ENCODE measurements at regions not wholly inside any gene's neighbourhood (a gene's known extent, or its start where the extent isn't known, plus 50 kb on each side); places are given as distances from the start of the nearest gene placed in this dataset.

DNA sequence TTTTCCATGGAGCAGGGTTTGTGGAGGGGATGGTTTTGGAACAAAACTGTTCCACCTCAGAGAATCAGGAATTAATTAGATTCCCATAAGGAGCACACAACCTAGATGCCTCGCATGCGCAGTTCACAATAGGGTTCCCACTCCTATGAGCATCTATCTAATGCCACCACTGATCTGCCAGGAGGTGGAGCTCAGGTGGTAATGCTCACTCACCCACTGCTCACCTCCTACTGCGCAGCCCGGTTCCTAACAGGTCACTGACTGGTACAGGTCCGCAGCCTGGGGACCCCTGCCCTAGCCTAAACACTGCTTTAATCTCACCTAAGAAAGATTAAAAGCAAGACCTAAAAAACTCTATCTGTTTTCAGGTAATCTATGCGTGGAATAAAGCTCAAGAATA is 553.0 kb downstream of the JRKL start:
- TF ChIP-seq, protein P1, sequence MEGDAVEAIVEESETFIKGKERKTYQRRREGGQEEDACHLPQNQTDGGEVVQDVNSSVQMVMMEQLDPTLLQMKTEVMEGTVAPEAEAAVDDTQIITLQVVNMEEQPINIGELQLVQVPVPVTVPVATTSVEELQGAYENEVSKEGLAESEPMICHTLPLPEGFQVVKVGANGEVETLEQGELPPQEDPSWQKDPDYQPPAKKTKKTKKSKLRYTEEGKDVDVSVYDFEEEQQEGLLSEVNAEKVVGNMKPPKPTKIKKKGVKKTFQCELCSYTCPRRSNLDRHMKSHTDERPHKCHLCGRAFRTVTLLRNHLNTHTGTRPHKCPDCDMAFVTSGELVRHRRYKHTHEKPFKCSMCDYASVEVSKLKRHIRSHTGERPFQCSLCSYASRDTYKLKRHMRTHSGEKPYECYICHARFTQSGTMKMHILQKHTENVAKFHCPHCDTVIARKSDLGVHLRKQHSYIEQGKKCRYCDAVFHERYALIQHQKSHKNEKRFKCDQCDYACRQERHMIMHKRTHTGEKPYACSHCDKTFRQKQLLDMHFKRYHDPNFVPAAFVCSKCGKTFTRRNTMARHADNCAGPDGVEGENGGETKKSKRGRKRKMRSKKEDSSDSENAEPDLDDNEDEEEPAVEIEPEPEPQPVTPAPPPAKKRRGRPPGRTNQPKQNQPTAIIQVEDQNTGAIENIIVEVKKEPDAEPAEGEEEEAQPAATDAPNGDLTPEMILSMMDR (IDR thresholded peaks at IDR 0.05) = no peak
- TF ChIP-seq RAD21 (conservative IDR thresholded peaks at IDR 0.05 in 1 of 2, IDR thresholded peaks at IDR 0.05 in 1 of 2) = no peak
- TF ChIP-seq POLR2A (IDR thresholded peaks at IDR 0.05; ENCODE audit: low read length) = no peak
- no peak for TF ChIP-seq RCOR1 (IDR thresholded peaks at IDR 0.05; ENCODE audit: low read depth, low read length)
- no peak for TF ChIP-seq EP300 (IDR thresholded peaks at IDR 0.05)
- no peak for TF ChIP-seq HOXA7 (CRISPR knock-in tag; IDR thresholded peaks at IDR 0.05)
- TF ChIP-seq KDM1A (IDR thresholded peaks at IDR 0.05; ENCODE audit: low read depth) = no peak
- TF ChIP-seq, protein P2, sequence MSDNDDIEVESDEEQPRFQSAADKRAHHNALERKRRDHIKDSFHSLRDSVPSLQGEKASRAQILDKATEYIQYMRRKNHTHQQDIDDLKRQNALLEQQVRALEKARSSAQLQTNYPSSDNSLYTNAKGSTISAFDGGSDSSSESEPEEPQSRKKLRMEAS (IDR thresholded peaks at IDR 0.05) = no peak
- no peak for TF ChIP-seq RFX5 (IDR thresholded peaks at IDR 0.05)

Data from A549 (cell line).